ENCODE measurements at regions not wholly inside any gene's neighbourhood (a gene's known extent, or its start where the extent isn't known, plus 50 kb on each side); places are given as distances from the start of the nearest gene placed in this dataset.

GRCh38 chr2:212777020-212777491 is 238.5 kb upstream of the ERBB4 start:
- DNase-seq = peak; percentile 3
- H3K4me1 Mint-ChIP-seq (ENCODE audit: low read depth, unreplicated experiment) = no peaks in the 10 kb centered on the region
- no peaks in the 10 kb centered on the region for H3K9me3 Mint-ChIP-seq (ENCODE audit: low read depth, unreplicated experiment)
- intact Hi-C loops (cut with micrococcal nuclease; ENCODE audit: unreplicated experiment) = loop anchor here (1.0 to 5.0 kb wide), 4 partner anchors 90 to 462 kb away; no protein-coding TSS in a partner anchor
- CTCF ChIA-PET = interaction anchor here (1.2 to 1.6 kb wide), 3 partner anchors 373 to 377 kb away, joined by 6 to 10 read pairs (median 8); partner anchors contain the start of gene IKZF2
- H3K4me3 Mint-ChIP-seq (ENCODE audit: low read depth, unreplicated experiment) = no peak overlapping the region
- no TSS peak for BruUV-seq (replicated peaks)
- no peaks in the 10 kb centered on the region for H3K27me3 Mint-ChIP-seq (ENCODE audit: unreplicated experiment)
- no peaks in the 10 kb centered on the region for H3K36me3 Mint-ChIP-seq (ENCODE audit: insufficient read depth, unreplicated experiment)
- peak; percentile 25 for TF ChIP-seq CTCF (IDR thresholded peaks at IDR 0.05; ENCODE audit: unreplicated experiment)
- no peak overlapping the region for H3K27ac Mint-ChIP-seq (ENCODE audit: unreplicated experiment)

- intact Hi-C loops (cut with micrococcal nuclease; ENCODE audit: unreplicated experiment) = no loop called here
- no peaks in the 10 kb centered on the region for H3K36me3 Mint-ChIP-seq (ENCODE audit: insufficient read depth, unreplicated experiment)
- CTCF ChIA-PET = no interaction called here
- H3K4me1 Mint-ChIP-seq (ENCODE audit: low read depth, unreplicated experiment) = no peaks in the 10 kb centered on the region
- H3K9me3 Mint-ChIP-seq (ENCODE audit: low read depth, unreplicated experiment) = no peaks in the 10 kb centered on the region
- DNase-seq = no peak
- H3K4me3 Mint-ChIP-seq (ENCODE audit: low read depth, unreplicated experiment) = no peak overlapping the region
- H3K27me3 Mint-ChIP-seq (ENCODE audit: unreplicated experiment) = no peaks in the 10 kb centered on the region
- H3K27ac Mint-ChIP-seq (ENCODE audit: unreplicated experiment) = no peak overlapping the region
- TF ChIP-seq CTCF (IDR thresholded peaks at IDR 0.05; ENCODE audit: unreplicated experiment) = no peak
- BruUV-seq (replicated peaks) = no TSS peak
These were observed 235.3 kb upstream of the ERBB4 start for GRCh38 chr2:212773808-212774339.

- intact Hi-C loops (cut with micrococcal nuclease; ENCODE audit: unreplicated experiment) = no loop called here
- no peaks in the 10 kb centered on the region for H3K36me3 Mint-ChIP-seq (ENCODE audit: insufficient read depth, unreplicated experiment)
- CTCF ChIA-PET = no interaction called here
These were observed 231.6 kb upstream of the ERBB4 start for GRCh38 chr2:212770240-212770639.

GRCh38 chr2:212766921-212767320 is 228.3 kb upstream of the ERBB4 start:
- Mint-ChIP-seq H3K27me3 (ENCODE audit: unreplicated experiment) (no peaks in the 10 kb centered on the region), H3K4me1 (ENCODE audit: low read depth, unreplicated experiment) (peaks cover 6% of the 10 kb centered on the region), H3K27ac (ENCODE audit: unreplicated experiment) (no peak overlapping the region), H3K9me3 (ENCODE audit: low read depth, unreplicated experiment) (no peaks in the 10 kb centered on the region), H3K36me3 (ENCODE audit: insufficient read depth, unreplicated experiment) (no peaks in the 10 kb centered on the region), H3K4me3 (ENCODE audit: low read depth, unreplicated experiment) (no peak overlapping the region)
- no TSS peak for BruUV-seq (replicated peaks)
- no peak for DNase-seq
- CTCF ChIA-PET = no interaction called here
- intact Hi-C loops (cut with micrococcal nuclease; ENCODE audit: unreplicated experiment) = loop anchor here (5.0 kb wide), 1 partner anchor 170 kb away; no protein-coding TSS in a partner anchor
- no peak for TF ChIP-seq CTCF (IDR thresholded peaks at IDR 0.05; ENCODE audit: unreplicated experiment)

More at GRCh38 chr2:212770240-212770639, 231.6 kb upstream of the ERBB4 start:
- Mint-ChIP-seq H3K4me1 (ENCODE audit: low read depth, unreplicated experiment) (peaks cover 6% of the 10 kb centered on the region), H3K27me3 (ENCODE audit: unreplicated experiment) (no peaks in the 10 kb centered on the region), H3K4me3 (ENCODE audit: low read depth, unreplicated experiment) (no peak overlapping the region), H3K27ac (ENCODE audit: unreplicated experiment) (no peak overlapping the region), H3K9me3 (ENCODE audit: low read depth, unreplicated experiment) (no peaks in the 10 kb centered on the region)
- no TSS peak for BruUV-seq (replicated peaks)
- no peak for TF ChIP-seq CTCF (IDR thresholded peaks at IDR 0.05; ENCODE audit: unreplicated experiment)
- DNase-seq = no peak

Data from Calu3 (cell line).